HEK293 (cell line): ENCODE measurements at regions not wholly inside any gene's neighbourhood (a gene's known extent, or its start where the extent isn't known, plus 50 kb on each side); places are given as distances from the start of the nearest gene placed in this dataset.

Source experiments
- KLF1 ChIP-seq: fragments of 450-650 bp; formaldehyde crosslinking; IDR thresholded peaks from 2 replicates; pipeline ENCODE4 v1.5.1; 2016; ENCODE audit warnings: missing biosample characterization, missing genetic modification characterization
- YY1 ChIP-seq: fragments of 450-650 bp; formaldehyde crosslinking; IDR thresholded peaks from 2 replicates; pipeline ENCODE4 v1.5.1; 2018; ENCODE audit warnings: missing biosample characterization, missing genetic modification characterization
- ZBTB6 ChIP-seq: fragments of 450-650 bp; formaldehyde crosslinking; IDR thresholded peaks from 2 replicates; pipeline ENCODE4 v1.5.1; 2017; ENCODE audit warnings: missing biosample characterization, missing genetic modification characterization
- ZNF132 ChIP-seq: fragments of 450-650 bp; formaldehyde crosslinking; IDR thresholded peaks from 2 replicates; pipeline ENCODE4 v1.5.1; 2017; ENCODE audit warnings: missing biosample characterization, missing genetic modification characterization, borderline replicate concordance
- ZNF514 ChIP-seq: fragments of 450-650 bp; formaldehyde crosslinking; IDR thresholded peaks from 2 replicates; pipeline ENCODE4 v1.5.1; 2016; ENCODE audit warnings: missing biosample characterization, missing genetic modification characterization
- ZNF529 ChIP-seq: fragments of 450-650 bp; formaldehyde crosslinking; IDR thresholded peaks from 2 replicates; pipeline ENCODE4 v1.5.1; 2017; ENCODE audit warnings: missing genetic modification characterization, missing biosample characterization; ENCODE audit not compliant: insufficient replicate concordance
- TF ChIP-seq, protein P1 (sequence below): fragments of 450-650 bp; formaldehyde crosslinking; IDR thresholded peaks from 2 replicates; pipeline ENCODE4 v1.5.1; 2016; ENCODE audit warnings: missing biosample characterization, missing genetic modification characterization
- TF ChIP-seq, protein P2 (sequence below): fragments of 450-650 bp; formaldehyde crosslinking; IDR thresholded peaks from 2 replicates; pipeline ENCODE4 v1.5.1; 2016; ENCODE audit warnings: missing biosample characterization, missing genetic modification characterization

DNA sequence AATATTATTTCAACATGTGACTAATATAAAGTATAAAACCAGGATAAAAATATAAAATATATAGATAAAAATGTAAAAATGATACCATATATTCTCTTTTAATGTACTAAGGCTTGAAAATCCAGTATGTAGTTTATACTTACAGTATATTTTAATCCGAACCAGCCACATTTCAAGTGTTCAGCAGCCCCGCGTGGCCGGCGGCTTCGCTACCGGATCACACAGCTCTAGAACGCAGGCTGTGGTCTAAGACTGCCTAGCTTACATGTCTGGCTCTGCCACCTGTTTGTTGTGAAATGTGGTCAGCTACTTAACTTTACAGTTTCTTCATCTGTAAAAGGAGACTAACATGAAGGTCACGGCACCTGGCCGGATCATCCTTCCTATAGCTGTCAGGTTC lies 189.7 kb upstream of the TBX3 start:
- TF ChIP-seq YY1 (tag by site-specific recombination) (no peak), ZNF132 (no peak), KLF1 (tag by site-specific recombination) (no peak), ZBTB6 (tag by site-specific recombination) (no peak), ZNF514 (tag by site-specific recombination) (no peak), ZNF529 (tag by site-specific recombination) (no peak)
- TF ChIP-seq, protein P1, sequence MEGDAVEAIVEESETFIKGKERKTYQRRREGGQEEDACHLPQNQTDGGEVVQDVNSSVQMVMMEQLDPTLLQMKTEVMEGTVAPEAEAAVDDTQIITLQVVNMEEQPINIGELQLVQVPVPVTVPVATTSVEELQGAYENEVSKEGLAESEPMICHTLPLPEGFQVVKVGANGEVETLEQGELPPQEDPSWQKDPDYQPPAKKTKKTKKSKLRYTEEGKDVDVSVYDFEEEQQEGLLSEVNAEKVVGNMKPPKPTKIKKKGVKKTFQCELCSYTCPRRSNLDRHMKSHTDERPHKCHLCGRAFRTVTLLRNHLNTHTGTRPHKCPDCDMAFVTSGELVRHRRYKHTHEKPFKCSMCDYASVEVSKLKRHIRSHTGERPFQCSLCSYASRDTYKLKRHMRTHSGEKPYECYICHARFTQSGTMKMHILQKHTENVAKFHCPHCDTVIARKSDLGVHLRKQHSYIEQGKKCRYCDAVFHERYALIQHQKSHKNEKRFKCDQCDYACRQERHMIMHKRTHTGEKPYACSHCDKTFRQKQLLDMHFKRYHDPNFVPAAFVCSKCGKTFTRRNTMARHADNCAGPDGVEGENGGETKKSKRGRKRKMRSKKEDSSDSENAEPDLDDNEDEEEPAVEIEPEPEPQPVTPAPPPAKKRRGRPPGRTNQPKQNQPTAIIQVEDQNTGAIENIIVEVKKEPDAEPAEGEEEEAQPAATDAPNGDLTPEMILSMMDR (tag by site-specific recombination): no peak
- TF ChIP-seq, protein P2, sequence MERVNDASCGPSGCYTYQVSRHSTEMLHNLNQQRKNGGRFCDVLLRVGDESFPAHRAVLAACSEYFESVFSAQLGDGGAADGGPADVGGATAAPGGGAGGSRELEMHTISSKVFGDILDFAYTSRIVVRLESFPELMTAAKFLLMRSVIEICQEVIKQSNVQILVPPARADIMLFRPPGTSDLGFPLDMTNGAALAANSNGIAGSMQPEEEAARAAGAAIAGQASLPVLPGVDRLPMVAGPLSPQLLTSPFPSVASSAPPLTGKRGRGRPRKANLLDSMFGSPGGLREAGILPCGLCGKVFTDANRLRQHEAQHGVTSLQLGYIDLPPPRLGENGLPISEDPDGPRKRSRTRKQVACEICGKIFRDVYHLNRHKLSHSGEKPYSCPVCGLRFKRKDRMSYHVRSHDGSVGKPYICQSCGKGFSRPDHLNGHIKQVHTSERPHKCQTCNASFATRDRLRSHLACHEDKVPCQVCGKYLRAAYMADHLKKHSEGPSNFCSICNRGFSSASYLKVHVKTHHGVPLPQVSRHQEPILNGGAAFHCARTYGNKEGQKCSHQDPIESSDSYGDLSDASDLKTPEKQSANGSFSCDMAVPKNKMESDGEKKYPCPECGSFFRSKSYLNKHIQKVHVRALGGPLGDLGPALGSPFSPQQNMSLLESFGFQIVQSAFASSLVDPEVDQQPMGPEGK (tag by site-specific recombination): no peak
